Ishikawa (cell line): ENCODE measurements at regions not wholly inside any gene's neighbourhood (a gene's known extent, or its start where the extent isn't known, plus 50 kb on each side); places are given as distances from the start of the nearest gene placed in this dataset.

Experiments
- CEBPB ChIP-seq: IDR thresholded peaks from 2 replicates; pipeline ENCODE4 v1.6.1; 2012
- CREB1 ChIP-seq: IDR thresholded peaks from 2 replicates; pipeline ENCODE4 v1.6.1; 2012; ENCODE audit warnings: low read depth
- EGR1 ChIP-seq: IDR thresholded peaks from 2 replicates; pipeline ENCODE4 v1.6.1; 2012
- EP300 ChIP-seq: IDR thresholded peaks from 2 replicates; pipeline ENCODE4 v1.6.1; 2012; ENCODE audit warnings: borderline replicate concordance
- FOXM1 ChIP-seq: IDR thresholded peaks from 2 replicates; pipeline ENCODE4 v1.6.1; 2012; ENCODE audit warnings: low read depth, borderline replicate concordance
- MAX ChIP-seq: IDR thresholded peaks from 2 replicates; pipeline ENCODE4 v1.6.1; 2012
- NFIC ChIP-seq: IDR thresholded peaks from 2 replicates; pipeline ENCODE4 v1.6.1; 2012
- RAD21 ChIP-seq: IDR thresholded peaks from 2 replicates; pipeline ENCODE4 v1.6.1; 2012; ENCODE audit warnings: low read depth
- REST ChIP-seq: IDR thresholded peaks from 2 replicates; pipeline ENCODE4 v1.6.1; 2012; ENCODE audit warnings: low read depth, mild to moderate bottlenecking
- TAF1 ChIP-seq: IDR thresholded peaks from 2 replicates; pipeline ENCODE4 v1.6.1; 2012; ENCODE audit warnings: low read depth, mild to moderate bottlenecking
- TCF12 ChIP-seq: IDR thresholded peaks from 2 replicates; pipeline ENCODE4 v1.6.1; 2012; ENCODE audit warnings: low read depth
- TEAD4 ChIP-seq: IDR thresholded peaks from 2 replicates; pipeline ENCODE4 v1.6.1; 2012
- USF1 ChIP-seq: IDR thresholded peaks from 2 replicates; pipeline ENCODE4 v1.6.1; 2012
- YY1 ChIP-seq: IDR thresholded peaks from 2 replicates; pipeline ENCODE4 v1.6.1; 2012; ENCODE audit warnings: low read depth
- ZBTB7A ChIP-seq: IDR thresholded peaks from 2 replicates; pipeline ENCODE4 v1.6.1; 2012; ENCODE audit warnings: low read depth

GRCh38 chr3:127456471-127457093 is 134.0 kb downstream of the TPRA1 start:
- TF ChIP-seq CEBPB, result no peak

GRCh38 chr3:127455541-127456450 is 134.7 kb downstream of the TPRA1 start:
- no peak for TF ChIP-seq TAF1
- TF ChIP-seq RAD21, result peak; percentile 87
- no peak for TF ChIP-seq TCF12

GRCh38 chr3:127454968-127455367 is 135.6 kb downstream of the TPRA1 start:
- TF ChIP-seq CEBPB (no peak), REST (no peak), NFIC (no peak)

- TF ChIP-seq CEBPB, result no peak
- TF ChIP-seq YY1, result no peak
- TF ChIP-seq NFIC, result no peak
- no peak for TF ChIP-seq USF1
- TF ChIP-seq TEAD4, result no peak
- no peak for TF ChIP-seq MAX
- TF ChIP-seq REST, result no peak
- TF ChIP-seq RAD21, result no peak
- no peak for TF ChIP-seq TAF1
- TF ChIP-seq FOXM1, result no peak
These were observed 136.5 kb downstream of the TPRA1 start for GRCh38 chr3:127454051-127454450.

GRCh38 chr3:127452321-127452821 is 138.2 kb downstream of the TPRA1 start:
- TF ChIP-seq EGR1 (no peak), TCF12 (no peak), ZBTB7A (no peak), CREB1 (no peak), TAF1 (no peak), RAD21 (no peak)

- TF ChIP-seq CREB1 (no peak), TEAD4 (no peak), EP300 (no peak), RAD21 (no peak), CEBPB (no peak), FOXM1 (no peak), TAF1 (no peak)
These were observed 139.2 kb downstream of the TPRA1 start for GRCh38 chr3:127451321-127451720.

GRCh38 chr3:127450331-127450730 is 140.2 kb downstream of the TPRA1 start:
- TF ChIP-seq CREB1, result no peak
- no peak for TF ChIP-seq YY1
- no peak for TF ChIP-seq REST
- TF ChIP-seq TEAD4, result no peak
- no peak for TF ChIP-seq EP300
- no peak for TF ChIP-seq MAX
- TF ChIP-seq CEBPB, result no peak
- no peak for TF ChIP-seq USF1
- TF ChIP-seq EGR1, result no peak
- no peak for TF ChIP-seq FOXM1
